NCI-H82 (cell line): ENCODE measurements at regions not wholly inside any gene's neighbourhood (a gene's known extent, or its start where the extent isn't known, plus 50 kb on each side); places are given as distances from the start of the nearest gene placed in this dataset.
A peak's percentile ranks its signal among the peaks of the same experiment; 100 is the strongest.

Experiments used
- DNase-seq: peaks from one replicate; lab custom pipeline; 2025; lab: John Stamatoyannopoulos, UW

DNA sequence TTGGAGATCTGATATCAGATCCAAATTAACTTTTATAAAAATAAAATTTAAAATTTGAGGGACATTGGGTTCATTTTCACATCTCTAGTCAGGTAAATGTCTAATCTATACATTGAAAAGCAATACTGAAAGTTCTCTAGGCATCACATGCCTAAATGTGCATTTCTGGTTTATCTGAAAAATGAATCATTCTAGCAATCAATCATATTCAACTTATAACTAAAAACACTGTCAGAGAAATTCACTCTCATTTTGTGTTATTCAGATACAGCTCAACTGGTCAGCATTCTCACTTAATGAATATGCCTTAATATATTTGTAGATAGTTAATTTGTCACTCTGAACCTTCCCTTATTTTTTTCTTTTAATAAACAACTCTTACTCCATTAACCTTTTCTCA lies 243.2 kb downstream of the CASP12 start:
- no peak for DNase-seq

DNA sequence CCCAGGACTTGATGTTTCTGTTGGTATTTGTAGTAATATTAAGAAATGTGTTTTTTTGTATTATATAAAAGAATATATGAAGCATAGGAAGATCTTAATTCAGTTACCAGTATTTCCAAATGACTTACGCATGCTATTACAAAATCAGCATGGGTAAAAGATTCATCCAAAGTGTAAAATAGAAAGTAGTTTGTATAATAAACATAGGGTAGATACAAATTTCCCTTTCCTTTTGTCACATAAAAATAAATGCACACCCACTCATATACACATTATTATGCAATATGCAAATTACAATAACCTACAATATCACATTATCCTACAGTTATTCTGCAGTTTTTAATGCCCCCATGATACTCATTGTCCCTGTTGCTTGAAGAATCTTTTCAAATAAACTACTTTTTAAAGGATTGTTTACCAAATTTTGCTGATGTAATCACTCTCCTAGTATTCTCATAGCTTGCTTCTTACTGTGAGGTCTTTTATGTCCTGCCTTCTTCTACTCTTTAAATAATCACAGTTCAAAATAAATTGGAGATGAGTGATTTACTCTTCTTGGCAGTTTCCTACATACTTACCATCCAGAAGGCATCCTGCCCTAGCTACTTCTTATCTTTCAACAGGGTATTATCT lies 244.0 kb downstream of the CASP12 start:
- DNase-seq: no peak

DNA sequence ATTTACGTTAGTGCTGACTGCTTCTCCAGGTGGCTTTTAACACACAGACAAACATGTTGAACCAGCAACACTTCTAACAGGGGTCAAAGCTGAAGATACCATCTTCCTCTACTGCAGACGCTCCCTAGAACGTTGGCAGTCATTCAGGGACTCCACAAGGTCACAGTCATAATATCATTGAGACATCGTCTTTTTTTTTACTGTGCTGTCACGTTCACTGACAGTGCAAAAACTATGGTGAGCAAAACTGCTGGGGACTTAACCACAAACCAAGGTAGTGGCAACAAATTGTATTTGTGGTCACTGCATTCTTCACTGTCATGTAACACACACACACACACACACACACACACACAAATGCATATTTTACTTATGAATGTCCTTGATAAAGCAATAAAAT lies 244.9 kb downstream of the CASP12 start:
- DNase-seq: no peak

DNA sequence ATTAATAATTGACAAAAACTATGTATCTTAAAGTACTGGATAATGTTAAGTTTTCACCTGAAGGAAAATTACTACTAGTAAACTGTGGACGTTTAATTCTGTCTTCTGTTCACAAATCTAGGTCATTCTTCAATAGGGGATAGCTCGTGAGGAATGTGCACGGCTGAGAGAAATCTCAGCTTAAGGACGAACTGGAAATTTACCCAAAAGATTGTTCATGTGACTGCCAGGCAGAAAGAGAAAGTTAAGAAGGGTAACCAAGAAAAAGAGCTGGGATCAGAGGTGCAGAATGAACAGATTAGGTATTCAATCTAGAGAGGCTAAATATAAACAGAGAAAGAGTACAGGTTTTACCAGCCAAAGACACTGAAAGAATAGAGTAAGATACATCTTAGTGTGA lies 245.3 kb downstream of the CASP12 start:
- DNase-seq: no peak

DNA sequence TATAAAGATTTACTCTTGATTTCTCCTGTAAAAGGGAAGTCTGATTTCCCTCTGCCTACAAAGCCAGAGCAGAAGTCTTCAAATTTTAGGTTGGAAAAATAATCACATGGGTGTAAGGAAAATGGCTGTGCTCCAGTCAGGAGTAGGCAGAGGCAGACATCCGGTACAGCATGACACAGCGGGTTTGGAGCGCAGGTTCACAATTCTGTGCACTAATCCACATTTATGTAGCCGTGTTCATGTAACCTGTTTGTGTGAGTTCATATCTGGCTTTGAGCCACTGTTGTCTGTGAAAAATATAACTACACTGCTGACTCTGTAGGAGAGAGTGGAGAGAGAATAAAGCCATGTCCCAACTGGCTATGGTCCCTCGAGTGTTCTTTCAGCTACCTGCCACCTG lies 248.0 kb downstream of the CASP12 start:
- DNase-seq: no peak

DNA sequence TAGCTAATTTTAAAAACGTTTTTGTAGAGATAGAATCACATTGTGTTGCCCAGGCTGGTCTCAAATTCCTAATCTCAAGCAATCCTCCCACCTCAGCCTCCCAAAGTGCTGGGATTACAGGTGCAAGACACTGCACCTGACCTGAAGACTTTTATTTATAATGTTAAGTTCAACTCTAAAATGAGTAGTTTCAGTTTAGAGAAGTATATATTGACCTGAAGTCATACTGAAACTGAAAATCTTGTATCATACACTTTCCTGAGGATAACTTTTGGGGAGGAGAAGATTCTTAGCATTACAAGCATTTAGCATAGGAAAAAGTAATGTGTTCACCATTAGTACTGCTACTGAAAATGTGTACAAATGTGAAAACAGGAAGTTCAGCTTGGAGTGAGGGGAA lies 249.3 kb downstream of the CASP12 start:
- no peak for DNase-seq

DNA sequence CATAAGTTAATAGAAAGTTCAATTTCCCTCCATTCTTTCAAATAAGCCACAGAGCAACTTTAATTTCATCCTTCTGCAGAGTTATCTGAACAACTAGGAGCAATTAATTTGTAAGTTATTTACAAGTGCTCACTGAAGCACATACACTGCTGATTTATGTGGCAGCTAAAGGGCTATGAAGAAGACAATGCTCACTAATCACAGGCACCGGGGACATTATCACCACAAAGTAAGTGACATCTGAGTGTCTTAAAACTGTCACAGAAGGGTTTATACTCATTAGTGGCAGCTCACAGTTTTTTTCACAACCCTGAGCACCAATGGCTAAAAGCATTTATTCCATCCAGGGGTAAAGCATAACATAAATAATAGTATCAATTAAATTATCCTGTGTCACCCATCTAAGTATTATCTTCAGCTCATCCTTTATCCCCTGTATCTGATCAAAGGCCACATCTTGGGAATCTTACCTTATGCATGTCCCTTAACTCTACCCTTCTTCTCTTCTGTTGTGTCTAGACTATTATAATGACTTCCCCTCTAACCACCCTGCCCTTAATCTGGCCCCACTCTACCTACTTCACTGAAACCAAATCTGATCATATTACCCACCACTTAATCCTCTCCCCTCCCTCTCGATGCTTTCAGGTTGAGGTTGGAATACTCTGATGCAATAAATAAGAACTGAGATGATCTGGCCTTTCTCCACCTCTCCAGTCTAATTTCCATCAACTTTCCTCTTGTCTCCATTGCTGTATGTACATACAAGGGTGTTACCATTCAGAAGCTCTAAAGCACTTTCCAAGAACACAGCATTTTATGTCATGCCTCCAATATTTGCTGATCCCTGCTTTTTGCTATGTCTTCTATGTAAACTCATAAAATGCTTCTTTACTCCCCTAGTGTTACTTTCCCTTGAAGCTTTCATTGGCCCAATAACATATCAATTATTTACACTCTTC lies 252.7 kb downstream of the CASP12 start:
- peak; percentile 96 for DNase-seq

DNA sequence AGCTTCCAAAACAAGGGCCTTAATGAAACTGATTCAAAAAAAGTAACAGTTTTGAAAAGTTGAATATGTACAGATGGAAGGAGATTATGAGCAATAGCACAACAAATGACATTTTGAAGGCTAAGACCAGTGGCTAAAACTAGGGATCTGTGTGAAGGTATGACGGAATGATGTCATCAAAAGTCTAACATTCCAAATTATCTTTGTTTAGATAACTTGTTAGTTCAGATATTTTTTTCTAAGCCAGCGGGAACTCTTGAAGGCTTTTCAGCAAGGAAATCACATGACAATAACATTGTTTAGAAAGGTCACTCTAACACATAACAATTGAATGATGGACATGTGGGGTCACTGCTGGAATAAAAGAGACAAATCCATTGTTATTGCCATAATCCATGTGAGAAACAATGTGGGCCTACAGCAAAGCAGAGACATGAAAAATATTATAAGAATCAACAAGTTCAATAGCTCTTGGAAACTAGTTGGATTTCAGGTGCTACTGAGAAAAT lies 260.5 kb downstream of the CASP12 start:
- no peak for DNase-seq

DNA sequence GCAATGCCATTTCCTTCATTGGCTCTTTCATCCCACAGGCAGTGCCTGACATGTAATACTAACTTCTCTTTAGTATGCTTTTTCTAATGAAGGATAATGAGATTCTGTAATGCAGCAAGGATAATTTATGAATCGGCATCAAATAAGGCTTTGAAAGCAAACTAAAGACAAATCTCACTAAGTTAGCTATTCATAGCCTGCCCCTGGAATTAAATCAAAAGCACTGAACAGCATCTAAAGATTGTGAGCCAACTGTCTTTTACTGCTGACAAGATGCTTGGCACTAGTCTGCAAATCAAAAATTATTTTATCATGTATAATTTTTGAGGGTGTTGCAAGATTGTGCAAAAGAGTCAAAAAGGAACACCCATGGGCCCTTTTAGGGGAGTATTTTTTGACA lies 265.0 kb downstream of the CASP12 start:
- no peak for DNase-seq

DNA sequence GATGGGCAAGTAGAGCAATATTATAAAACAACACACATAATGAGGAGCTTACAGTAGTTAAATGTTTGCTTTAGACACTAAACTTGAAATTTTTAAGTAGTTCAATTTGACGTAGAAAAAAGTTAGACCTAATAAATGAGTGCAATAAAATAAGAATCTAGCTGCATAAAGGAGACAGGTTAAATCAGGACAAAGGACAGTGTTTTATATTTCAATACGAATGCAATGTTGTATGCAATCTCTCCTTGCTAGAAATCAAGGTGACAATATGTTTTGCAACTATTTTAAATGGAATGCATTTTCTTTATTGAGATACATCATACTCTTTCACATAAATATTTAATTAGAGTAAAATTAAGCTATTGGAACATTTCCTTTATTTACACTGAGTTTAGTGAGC lies 267.9 kb downstream of the CASP12 start:
- no peak for DNase-seq

DNA sequence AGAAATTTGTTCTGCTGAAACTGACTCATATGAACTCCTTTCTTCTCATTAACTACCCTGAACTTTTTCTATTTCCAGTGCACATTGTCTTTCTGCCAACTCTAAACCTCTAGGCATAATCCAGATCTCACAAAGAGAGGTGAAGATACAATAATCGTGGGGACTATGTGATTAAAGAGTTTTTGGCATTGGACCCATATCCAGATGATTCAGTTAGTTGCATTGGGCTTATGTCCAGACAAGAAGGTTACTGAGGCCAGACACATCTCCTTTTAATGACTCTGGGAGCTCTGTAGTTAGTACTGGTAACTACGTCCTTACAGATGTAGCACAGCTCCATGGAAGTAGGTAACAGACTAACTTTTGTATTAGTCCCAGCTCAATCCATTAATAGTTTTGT lies 273.0 kb downstream of the CASP12 start:
- DNase-seq: no peak

DNA sequence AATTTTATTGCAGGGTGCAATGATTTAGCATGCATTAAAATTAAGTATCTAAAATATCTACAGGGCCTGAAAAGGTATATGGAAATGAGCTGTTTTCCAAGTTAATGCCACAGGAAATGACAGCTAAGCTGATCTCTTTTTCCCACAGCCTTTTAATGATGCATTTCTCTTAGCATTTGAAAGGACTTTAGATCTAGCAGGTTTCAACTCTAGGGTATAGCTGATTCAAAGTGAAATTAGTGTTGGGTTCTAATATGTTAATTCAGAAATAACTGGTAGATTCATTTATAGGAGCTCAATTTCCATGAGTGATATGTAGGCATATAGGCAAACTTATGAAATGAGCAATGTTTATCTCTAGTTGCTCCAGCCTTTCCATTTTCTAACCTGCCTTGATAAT lies 274.2 kb downstream of the CASP12 start:
- no peak for DNase-seq

DNA sequence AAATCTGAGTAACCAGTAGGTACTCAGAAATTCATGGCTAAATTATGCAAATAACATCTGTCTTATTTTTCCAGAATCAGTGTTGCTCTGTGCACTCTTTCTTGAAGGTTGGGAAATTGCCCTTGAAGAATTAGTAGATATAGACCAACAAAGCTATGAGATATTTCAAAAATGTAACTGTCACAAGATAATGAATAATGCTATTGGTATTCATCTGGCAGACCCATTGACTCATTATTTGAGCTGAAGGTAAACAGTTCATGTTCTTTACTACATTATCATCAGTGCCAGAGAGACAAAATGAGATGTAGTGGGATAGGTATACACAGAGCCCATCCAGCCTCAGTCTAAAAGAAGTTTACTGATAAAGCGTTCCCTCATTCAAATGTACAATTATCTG lies 274.7 kb downstream of the CASP12 start:
- DNase-seq: no peak

DNA sequence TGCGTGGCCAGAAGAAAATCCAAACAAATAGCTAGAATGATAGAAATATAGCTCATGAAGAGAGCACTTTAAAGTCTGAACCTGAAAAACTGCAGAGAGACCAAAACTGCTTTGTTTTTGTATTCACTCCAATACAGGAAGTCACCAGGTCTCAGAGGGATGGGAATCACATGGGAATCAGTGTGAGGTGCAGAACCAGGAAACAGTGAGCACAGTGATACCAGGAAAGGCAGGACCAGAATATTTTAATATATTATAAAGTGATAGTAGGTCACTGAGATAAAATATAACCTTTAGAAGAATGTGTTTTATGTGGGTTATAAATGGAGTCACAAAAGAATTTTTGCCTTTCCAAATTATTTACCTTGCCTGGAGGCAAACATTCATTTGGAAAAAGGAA lies 277.3 kb downstream of the CASP12 start:
- no peak for DNase-seq

DNA sequence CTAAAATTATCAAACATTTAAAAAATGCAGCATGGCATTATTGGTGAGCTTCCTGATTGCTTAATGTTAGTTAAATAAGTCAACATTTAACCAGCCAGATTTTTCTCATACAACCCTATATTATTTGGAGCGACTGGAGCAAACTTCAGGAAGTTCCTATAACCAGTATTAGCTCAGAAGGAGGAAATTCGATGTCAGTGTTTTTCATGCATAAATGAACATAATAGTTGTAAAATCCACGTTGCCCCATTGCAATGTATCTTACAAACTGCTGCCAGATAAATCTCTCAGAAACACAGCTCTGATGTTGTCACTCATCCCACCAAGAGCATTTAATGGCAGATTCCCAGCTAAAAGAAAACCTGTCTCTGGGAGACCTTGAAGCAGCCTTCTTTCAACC lies 278.5 kb downstream of the CASP12 start:
- no peak for DNase-seq

DNA sequence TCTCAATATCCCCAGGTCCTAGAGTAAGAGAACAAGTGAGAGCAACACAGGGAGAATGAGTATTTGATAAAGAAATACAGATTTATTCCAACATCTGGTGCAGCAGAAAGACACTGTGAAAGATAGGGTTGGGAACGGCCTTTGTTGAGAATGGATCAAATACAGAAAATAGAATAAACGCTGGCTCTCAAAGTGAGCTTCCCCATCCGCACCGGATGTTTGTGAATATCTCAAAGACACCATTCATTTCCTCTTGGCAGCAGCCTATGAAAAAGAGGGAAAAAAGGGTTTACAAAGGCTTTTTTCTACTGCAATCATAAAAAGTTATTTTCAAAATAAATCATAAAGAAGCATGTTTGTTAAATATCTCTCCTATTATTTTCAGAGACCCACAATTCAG lies 279.3 kb downstream of the CASP12 start:
- no peak for DNase-seq

DNA sequence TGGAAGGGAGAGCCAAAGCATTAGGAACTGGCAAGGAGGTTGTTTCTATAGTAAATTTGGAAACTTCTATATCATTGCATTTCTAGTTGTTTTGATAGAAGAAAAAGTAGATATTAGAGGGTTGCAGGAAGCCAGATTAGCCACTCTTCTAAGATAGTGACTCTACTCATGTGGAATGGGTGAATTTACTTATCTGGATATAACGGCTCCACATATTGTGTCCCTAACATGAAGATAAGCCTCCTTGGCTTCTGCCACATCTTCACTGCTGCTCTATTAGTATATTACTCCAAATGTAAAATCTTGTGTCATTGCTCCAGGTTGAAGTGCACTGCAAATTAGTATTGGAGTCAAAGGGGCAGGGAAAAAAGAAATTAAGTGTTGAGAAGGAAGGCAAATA lies 283.3 kb downstream of the CASP12 start:
- DNase-seq: no peak

DNA sequence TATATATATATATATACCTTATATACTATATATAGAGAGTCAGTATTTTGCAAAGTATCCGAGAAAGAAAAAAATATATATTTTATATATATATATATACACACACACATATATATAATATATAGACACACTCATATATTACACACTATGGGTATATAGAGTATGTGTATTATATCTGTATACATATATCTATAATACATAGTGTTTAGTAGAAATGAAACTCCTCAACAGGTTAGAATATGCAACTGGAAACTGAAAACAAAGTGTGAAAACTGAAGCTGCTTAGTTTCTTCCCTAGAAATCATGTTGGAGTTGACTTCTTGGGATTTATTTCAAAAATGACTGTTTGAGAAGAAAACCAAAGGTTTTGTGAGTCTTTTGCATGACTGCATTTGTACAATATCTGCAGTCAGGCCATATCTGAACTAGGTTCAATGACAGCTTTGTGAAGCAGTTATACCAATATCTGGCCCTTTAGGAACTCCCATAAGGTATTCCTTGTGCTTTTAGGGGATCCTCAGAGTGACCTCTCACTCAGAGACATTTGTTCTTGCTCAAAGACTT lies 284.1 kb downstream of the CASP12 start:
- no peak for DNase-seq

DNA sequence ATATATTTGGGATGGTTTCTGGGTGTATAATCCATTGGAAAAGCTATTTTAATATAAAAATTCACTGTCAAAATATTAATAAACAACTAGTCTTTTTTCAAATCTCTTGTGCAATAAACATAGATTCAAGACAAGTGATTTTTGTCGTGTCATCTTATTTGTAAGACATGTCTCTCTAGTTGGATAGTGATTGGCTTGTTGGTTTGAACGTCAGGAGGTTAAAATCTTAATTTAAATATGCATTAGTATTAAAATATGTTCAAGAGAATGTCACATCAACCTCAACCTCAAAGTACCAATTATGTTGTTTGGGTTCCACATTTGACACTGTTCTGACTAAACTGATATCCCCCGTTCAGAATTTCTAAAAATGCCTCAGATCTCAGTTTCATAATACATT lies 287.6 kb downstream of the CASP12 start:
- DNase-seq: no peak

DNA sequence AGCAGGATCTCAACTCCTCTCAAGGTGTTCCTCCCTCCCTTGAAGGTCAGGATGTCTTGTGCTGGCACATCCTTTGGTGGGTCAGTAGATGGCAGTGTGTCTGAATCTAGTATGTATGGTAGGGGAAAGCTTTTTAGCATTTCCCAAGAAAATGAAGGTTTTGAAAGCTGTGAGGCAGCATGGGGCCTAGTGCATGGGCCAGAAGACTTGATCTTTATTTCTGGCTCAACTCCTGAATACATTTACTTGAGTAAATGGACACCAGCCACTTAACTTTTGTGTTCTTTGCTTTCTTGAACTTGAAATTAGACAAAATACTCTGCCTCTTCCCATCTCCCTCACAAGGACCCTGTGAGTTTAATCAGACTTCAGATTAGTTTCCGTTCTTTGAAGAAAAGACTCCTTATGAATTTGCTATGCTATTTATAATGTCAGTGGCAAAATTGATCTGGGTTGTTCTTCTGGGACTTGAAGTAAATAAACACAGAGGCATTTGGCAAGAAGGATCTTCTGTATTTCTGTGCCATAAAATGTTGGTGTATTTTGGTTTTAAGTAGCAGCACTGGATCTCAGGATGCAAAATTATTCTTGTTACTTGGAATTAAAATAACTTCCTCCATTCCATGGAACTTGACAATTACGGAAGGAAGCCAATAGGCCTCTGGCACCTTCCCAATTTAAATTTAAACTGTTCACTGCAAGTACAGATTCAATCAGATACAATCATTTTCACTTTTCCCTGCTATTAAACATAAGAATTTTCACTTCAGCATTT lies 288.8 kb downstream of the CASP12 start:
- DNase-seq: peak; percentile 49

DNA sequence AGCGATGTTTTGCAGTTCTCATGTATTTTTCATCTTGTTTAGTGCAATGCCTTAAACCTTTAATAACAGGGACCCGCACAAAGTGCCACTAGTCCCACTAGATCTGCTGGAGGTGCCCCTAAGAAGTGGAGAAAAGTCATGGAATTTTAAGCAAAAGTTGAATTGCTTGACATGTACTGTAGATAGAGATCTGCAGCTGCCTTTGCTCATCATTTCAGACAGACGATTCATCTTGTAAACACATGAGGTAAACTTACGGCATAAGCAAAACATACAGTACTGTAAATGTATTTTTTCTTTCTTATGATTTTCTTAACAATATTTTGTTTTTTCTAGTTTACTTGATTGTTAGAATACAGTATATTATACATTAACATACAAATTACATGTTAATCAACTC lies 295.6 kb downstream of the CASP12 start:
- DNase-seq: no peak

DNA sequence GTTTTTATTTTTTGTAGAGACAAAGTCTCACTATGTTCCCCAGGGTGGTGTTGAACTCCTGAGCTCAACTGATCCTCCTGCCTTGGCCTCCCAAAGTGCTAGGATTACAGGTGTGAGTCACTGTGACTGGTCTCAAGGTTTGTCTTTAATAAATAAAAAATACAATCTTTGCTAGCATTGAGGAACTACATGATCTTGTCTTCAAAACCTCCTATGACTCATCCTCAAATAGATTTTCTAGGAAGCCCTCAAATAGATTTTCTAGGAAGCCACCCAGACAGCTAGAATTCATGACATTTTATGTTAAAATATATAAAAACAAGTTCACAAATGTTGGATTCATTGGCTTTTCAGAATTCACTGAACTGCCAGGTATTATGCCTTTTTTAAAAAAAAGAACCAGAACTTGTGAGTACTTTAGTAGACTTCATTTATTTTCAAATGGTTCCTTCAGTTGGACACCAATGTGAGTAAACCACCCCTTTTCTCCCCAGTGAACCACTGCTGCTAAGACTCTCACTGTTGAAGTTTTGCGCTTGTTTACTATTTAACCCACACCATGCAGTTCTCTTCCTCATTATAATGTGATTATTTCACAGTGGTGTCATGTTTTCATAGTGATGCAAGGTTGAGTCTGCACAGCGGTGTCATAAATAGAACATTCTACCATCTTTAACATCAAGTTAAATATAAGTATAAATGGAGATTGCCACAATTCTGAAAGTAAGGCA lies 303.9 kb downstream of the CASP12 start:
- DNase-seq: no peak
